HG03469 (cell line): ENCODE measurements at regions not wholly inside any gene's neighbourhood (a gene's known extent, or its start where the extent isn't known, plus 50 kb on each side); places are given as distances from the start of the nearest gene placed in this dataset.
"Not testable (repeated sequence)": the region's sequence is repeated elsewhere in the genome, so short reads cannot be mapped to it uniquely, and the experiment has no call there.

Experiments used
- ATAC-seq: cut with Tn5 transposase; IDR thresholded peaks from one replicate; pipeline ENCODE4 v1.9.1; 2021; ENCODE audit warnings: mild to moderate bottlenecking, moderate library complexity, moderate number of reproducible peaks; ENCODE audit not compliant: unreplicated experiment

DNA sequence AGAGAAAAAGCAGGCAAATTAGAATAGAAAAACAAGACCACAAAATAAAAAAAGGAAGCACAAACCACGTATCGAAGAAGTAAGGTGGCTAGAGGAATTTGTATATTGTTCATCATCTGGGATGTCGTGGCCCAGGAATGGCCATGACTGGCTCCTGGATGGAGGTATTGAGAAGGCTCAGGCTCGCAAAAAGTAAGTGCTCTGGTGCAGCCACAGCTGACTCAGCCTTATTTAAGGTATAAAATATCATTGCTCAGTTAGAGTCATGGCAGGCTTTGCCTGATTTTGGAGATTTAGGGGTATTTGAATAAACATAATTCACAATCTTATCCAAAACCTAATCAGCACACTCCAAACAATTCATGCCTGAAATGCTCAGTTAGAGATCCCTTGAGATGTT is 78.4 kb upstream of the FANCL start:
- no peak for ATAC-seq

GRCh38 chr2:58318949-58319348 is 77.8 kb upstream of the FANCL start:
- ATAC-seq: not testable (repeated sequence)

DNA sequence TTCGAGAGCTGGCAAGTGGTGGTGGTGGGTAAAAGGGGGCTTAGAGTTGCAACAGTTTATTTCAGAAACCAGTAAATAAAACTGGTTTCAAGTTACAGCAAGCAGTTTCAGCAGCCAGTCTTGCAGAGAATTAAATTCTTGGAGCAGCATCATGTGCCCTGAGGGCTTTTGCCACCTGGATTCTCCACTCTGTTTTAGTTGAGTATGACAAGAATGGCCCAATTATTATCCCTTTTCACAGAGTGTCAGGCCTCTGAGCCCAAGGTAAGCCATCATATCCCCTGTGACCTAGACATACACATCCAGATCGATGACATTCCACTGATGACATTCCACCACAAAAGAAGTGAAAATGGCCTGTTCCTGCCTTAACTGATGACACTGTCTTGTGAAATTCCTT is 72.8 kb upstream of the FANCL start:
- ATAC-seq: no peak

- ATAC-seq: no peak
Measured at GRCh38 chr2:58308435-58308834, 67.3 kb upstream of the FANCL start.

DNA sequence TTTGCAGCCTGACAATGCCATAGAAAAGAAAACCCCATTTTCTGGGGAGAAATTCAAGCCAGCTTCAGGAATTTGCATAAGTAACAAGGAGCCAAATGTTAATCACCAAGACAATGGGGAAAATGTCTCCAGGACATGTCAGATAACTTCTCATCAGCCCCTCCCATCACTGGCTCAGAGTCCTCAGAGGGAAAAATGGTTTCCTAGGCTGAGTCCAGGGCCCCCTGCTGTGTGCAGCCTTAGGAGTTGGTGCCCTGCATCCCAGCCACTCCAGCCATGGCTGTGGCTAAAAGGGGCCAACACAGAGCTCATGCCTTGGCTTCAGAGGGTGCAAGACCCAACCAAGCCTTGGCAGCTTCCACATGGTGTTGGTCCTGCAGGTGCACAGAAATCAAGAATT is 63.7 kb upstream of the FANCL start:
- ATAC-seq: no peak

DNA sequence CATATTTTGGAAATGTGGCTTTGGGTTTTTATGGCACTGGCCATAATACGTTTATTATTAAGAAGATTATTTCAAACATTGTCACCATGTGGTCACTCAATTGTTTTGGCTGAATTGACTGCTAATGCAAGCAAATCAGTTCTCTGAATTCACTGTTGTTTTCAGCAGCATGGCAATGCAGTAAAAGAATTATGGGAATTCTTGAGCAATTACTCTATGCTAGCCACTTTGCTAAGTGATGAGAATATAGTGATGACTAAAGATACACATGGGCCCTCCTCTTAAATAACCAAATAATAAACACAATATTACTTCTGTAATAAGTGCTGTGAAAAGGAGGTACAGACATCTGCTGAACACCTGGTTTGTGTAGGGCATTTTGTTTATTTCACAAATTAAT is 58.0 kb upstream of the FANCL start:
- ATAC-seq: no peak

GRCh38 chr2:58293056-58293455 is 51.9 kb upstream of the FANCL start:
- ATAC-seq: no peak

- ATAC-seq: no peak
Measured at GRCh38 chr2:58291726-58292438, 50.8 kb upstream of the FANCL start.
